Esophagus muscularis mucosa (tissue), 3 donors: ENCODE measurements at regions not wholly inside any gene's neighbourhood (a gene's known extent, or its start where the extent isn't known, plus 50 kb on each side); places are given as distances from the start of the nearest gene placed in this dataset.

Experiments
- CTCF ChIP-seq, 3 experiments: fragments of 200-600 bp in 2 of 3; fragments of 450-650 bp in 1 of 3; sonication (generic) in 2 of 3; IDR thresholded peaks; one replicate each; pipeline ENCODE4 v1.5.1; 2017 to 2019; ENCODE audit warnings: antibody characterized with exemption in 3 of 3, mild to moderate bottlenecking in 2 of 3, moderate library complexity in 1 of 3
- POLR2A ChIP-seq: fragments of 450-650 bp; IDR thresholded peaks from one replicate; pipeline ENCODE4 v1.6.1; 2017; ENCODE audit warnings: antibody characterized with exemption, moderate library complexity, mild to moderate bottlenecking, low read depth

GRCh38 chr21:28798798-28799197 is 193.9 kb downstream of the LTN1 start:
- TF ChIP-seq POLR2A (no peak), CTCF (IDR thresholded peaks at IDR 0.05) (no peak)
